Hepatocyte (in vitro differentiated cells): ENCODE measurements at regions not wholly inside any gene's neighbourhood (a gene's known extent, or its start where the extent isn't known, plus 50 kb on each side); places are given as distances from the start of the nearest gene placed in this dataset.

Source experiments
- DNase-seq: peaks from one replicate; pipeline ENCODE4 v3.0.0-alpha.2; 2016; ENCODE audit warnings: low spot score
- H2AFZ ChIP-seq: fragments of 200-600 bp; sonication (generic); 2 replicates; pipeline ENCODE4 v1.6.0; 2016; ENCODE audit warnings: antibody characterized with exemption, mild to moderate bottlenecking
- H3K27ac ChIP-seq: fragments of 200-600 bp; sonication (generic); 2 replicates; pipeline ENCODE4 v1.5.1; 2016; ENCODE audit warnings: mild to moderate bottlenecking
- H3K27me3 ChIP-seq: fragments of 200-600 bp; sonication (generic); 2 replicates; pipeline ENCODE4 v1.6.1; 2016
- H3K36me3 ChIP-seq: fragments of 200-600 bp; sonication (generic); replicated peaks from 2 replicates; pipeline ENCODE4 v1.5.1; 2016; ENCODE audit warnings: low read depth; ENCODE audit not compliant: insufficient read depth
- H3K4me1 ChIP-seq: fragments of 200-600 bp; sonication (generic); 2 replicates; pipeline ENCODE4 v1.5.1; 2016; ENCODE audit warnings: mild to moderate bottlenecking, moderate library complexity; ENCODE audit not compliant: insufficient read depth
- H3K4me2 ChIP-seq: fragments of 200-600 bp; sonication (generic); 2 replicates; pipeline ENCODE4 v1.6.0; 2016
- H3K4me3 ChIP-seq: fragments of 200-600 bp; sonication (generic); 2 replicates; pipeline ENCODE4 v1.5.1; 2016; ENCODE audit warnings: mild to moderate bottlenecking
- H3K79me2 ChIP-seq: fragments of 200-600 bp; sonication (generic); 2 replicates; pipeline ENCODE4 v1.6.0; 2017; ENCODE audit warnings: mild to moderate bottlenecking
- H3K9me2 ChIP-seq: fragments of 200-600 bp; sonication (generic); replicated peaks from 2 replicates; pipeline ENCODE4 v1.6.0; 2017; ENCODE audit warnings: mild to moderate bottlenecking; ENCODE audit not compliant: insufficient read depth
- H3K9me3 ChIP-seq: fragments of 200-600 bp; sonication (generic); 2 replicates; pipeline ENCODE4 v1.5.1; 2016; ENCODE audit warnings: low read depth, mild to moderate bottlenecking
- H4K20me1 ChIP-seq: fragments of 200-600 bp; sonication (generic); 2 replicates; pipeline ENCODE4 v1.6.0; 2016; ENCODE audit warnings: mild to moderate bottlenecking; ENCODE audit not compliant: insufficient read depth, poor library complexity, severe bottlenecking
- EZH2 ChIP-seq: fragments of 200-600 bp; sonication (generic); IDR thresholded peaks from 2 replicates; pipeline ENCODE4 v1.6.1; 2016; ENCODE audit warnings: antibody characterized with exemption, mild to moderate bottlenecking, borderline replicate concordance
- EZH2phosphoT487 ChIP-seq: fragments of 200-600 bp; sonication (generic); IDR thresholded peaks from one replicate; pipeline ENCODE4 v1.6.1; 2018; ENCODE audit warnings: antibody characterized with exemption, mild to moderate bottlenecking, low read depth, moderate library complexity; ENCODE audit not compliant: unreplicated experiment, severe bottlenecking
- WGBS: methylation state at CpG from one replicate; pipeline ENCODE4 v1.1.6; 2016; ENCODE audit warnings: low lambda C conversion rate; ENCODE audit errors: missing lambda C conversion rate; 5-methylcytosine and 5-hydroxymethylcytosine counted together
- TF ChIP-seq, protein P1 (sequence below): fragments of 200-600 bp; sonication (generic); IDR thresholded peaks from 2 replicates; pipeline ENCODE4 v1.5.1; 2016; ENCODE audit warnings: antibody characterized with exemption, mild to moderate bottlenecking; ENCODE audit not compliant: poor library complexity

DNA sequence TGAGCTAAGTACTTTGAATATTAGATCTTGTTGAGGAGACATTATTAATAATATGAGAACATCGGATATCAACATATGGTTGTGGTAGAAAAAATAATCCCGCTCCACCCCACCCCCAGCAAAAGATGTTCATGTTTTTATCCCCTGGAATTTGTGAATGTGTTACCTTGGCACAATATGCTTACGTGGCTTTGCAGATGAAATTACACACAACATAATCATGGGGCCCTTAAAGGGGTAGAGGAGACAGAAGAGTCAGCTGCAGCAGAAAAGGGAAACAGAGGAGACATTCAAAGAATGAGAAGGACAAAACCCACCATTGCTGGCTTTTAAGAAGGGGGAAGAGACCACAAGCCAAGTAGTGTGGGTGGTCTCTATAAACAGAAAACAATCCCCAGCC is 104.1 kb downstream of the SEC16B start:
- Histone ChIP-seq H3K9me2 (no peaks in the 10 kb centered on the region), H3K4me1 (no peaks in the 10 kb centered on the region), H3K27me3 (no peaks in the 10 kb centered on the region), H3K27ac (no peak overlapping the region), H3K79me2 (no peaks in the 10 kb centered on the region), H2AFZ (no peak overlapping the region), H3K4me2 (no peak overlapping the region), H3K9me3 (no peaks in the 10 kb centered on the region), H3K4me3 (no peak overlapping the region), H3K36me3 (no peaks in the 10 kb centered on the region), H4K20me1 (no peaks in the 10 kb centered on the region)
- WGBS: 92% methylated on average over 3 of the region's 3 CpGs
- TF ChIP-seq EZH2phosphoT487: no peak
- TF ChIP-seq, protein P1, sequence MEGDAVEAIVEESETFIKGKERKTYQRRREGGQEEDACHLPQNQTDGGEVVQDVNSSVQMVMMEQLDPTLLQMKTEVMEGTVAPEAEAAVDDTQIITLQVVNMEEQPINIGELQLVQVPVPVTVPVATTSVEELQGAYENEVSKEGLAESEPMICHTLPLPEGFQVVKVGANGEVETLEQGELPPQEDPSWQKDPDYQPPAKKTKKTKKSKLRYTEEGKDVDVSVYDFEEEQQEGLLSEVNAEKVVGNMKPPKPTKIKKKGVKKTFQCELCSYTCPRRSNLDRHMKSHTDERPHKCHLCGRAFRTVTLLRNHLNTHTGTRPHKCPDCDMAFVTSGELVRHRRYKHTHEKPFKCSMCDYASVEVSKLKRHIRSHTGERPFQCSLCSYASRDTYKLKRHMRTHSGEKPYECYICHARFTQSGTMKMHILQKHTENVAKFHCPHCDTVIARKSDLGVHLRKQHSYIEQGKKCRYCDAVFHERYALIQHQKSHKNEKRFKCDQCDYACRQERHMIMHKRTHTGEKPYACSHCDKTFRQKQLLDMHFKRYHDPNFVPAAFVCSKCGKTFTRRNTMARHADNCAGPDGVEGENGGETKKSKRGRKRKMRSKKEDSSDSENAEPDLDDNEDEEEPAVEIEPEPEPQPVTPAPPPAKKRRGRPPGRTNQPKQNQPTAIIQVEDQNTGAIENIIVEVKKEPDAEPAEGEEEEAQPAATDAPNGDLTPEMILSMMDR: no peak
- no peak for TF ChIP-seq EZH2
- DNase-seq: no peak

DNA sequence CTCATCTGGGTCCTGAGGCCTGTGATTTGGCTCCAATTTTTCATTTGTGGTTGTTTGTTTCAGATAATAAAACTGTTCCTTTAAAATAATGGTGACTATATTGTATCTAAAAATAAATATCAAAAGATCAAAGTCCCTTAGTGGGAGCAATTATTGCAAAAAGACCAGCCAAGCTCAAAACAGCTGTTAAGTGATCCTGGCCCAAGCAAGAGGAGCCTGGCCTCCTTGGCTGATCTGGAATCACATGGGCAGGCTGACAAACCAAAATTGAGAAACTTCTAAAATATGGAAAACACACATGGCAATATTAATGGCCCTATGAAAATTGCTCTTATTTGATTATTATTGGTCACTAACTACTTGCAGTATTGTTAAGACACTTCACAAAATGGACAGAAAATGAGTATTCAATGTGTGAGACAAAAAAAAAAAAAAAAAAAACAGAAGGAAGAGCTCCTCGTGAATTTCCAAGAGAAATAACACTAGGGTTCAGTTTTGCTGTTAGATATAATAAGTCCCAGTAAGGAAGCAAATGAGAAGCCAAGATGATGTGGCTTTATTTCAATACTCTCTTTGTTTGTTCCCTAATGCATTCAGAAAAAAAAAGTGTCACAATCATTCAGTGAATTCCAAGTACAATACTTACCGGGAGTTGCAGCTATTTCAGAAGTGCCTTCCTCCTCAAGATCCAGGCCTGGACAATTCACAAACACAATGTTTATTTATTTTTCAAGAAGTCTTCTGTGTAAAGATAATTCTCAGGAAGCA is 105.1 kb downstream of the SEC16B start:
- no peaks in the 10 kb centered on the region for H3K79me2 ChIP-seq
- H3K4me3 ChIP-seq: no peak overlapping the region
- H3K36me3 ChIP-seq: no peaks in the 10 kb centered on the region
- H3K27me3 ChIP-seq: no peaks in the 10 kb centered on the region
- H3K4me2 ChIP-seq: no peak overlapping the region
- 77% methylated on average over 2 of the region's 2 CpGs for WGBS
- H4K20me1 ChIP-seq: no peaks in the 10 kb centered on the region
- no peaks in the 10 kb centered on the region for H3K9me2 ChIP-seq
- no peak for TF ChIP-seq EZH2
- TF ChIP-seq, protein P1: no peak
- TF ChIP-seq EZH2phosphoT487: no peak
- no peaks in the 10 kb centered on the region for H3K4me1 ChIP-seq
- H3K9me3 ChIP-seq: no peaks in the 10 kb centered on the region
- DNase-seq: no peak
- H2AFZ ChIP-seq: no peak overlapping the region
- no peak overlapping the region for H3K27ac ChIP-seq

DNA sequence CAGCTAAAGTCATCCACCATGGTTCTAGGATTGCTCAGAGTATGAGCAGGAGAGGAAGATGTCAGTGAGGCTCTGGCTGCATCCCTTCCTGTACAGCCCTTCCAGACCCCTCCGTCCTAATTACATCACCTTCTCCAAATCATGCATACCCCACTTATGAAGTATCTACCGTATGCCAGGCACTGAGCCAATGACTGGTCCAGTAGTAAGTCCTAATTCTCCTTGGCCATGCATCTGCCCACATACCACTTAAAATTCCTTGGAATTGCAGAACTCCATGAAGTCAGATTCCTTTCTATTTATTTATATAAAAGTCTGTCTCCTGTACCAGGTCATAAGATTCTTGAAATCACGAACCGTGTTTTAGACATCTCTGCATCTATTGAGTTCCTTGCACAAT is 106.1 kb downstream of the SEC16B start:
- Histone ChIP-seq H3K36me3 (no peaks in the 10 kb centered on the region), H4K20me1 (no peaks in the 10 kb centered on the region), H2AFZ (no peak overlapping the region), H3K4me3 (no peak overlapping the region), H3K4me2 (no peak overlapping the region), H3K27ac (no peak overlapping the region), H3K9me2 (no peaks in the 10 kb centered on the region), H3K79me2 (no peaks in the 10 kb centered on the region), H3K4me1 (no peaks in the 10 kb centered on the region), H3K27me3 (no peaks in the 10 kb centered on the region), H3K9me3 (no peaks in the 10 kb centered on the region)
- 96% methylated on average over 4 of the region's 4 CpGs for WGBS
- TF ChIP-seq, protein P1: no peak
- no peak for TF ChIP-seq EZH2phosphoT487
- TF ChIP-seq EZH2: no peak
- DNase-seq: no peak
